MM.1S (cell line): ENCODE measurements at regions not wholly inside any gene's neighbourhood (a gene's known extent, or its start where the extent isn't known, plus 50 kb on each side); places are given as distances from the start of the nearest gene placed in this dataset.

Source experiments
- DNase-seq: peaks from one replicate; pipeline ENCODE4 v3.0.0-alpha.2; 2015
- H2AFZ ChIP-seq: fragments of 300-600 bp; sonication (generic); 2 replicates; pipeline ENCODE4 v1.6.0; 2016; ENCODE audit warnings: antibody characterized with exemption, low read length
- H3F3A ChIP-seq: fragments of 300-600 bp; sonication (generic); 2 replicates; pipeline ENCODE4 v1.6.1; 2016; ENCODE audit warnings: mild to moderate bottlenecking, antibody characterized with exemption, low read length, moderate library complexity, mixed read lengths; ENCODE audit not compliant: insufficient read depth
- H3K27ac ChIP-seq: fragments of 300-600 bp; sonication (generic); 2 replicates; pipeline ENCODE4 v1.5.1; 2016; ENCODE audit warnings: mild to moderate bottlenecking, low read length
- H3K27me3 ChIP-seq: fragments of 300-600 bp; sonication (generic); replicated peaks from 2 replicates; pipeline ENCODE4 v1.6.0; 2016; ENCODE audit warnings: low read length; ENCODE audit not compliant: insufficient read depth
- H3K36me3 ChIP-seq: fragments of 300-600 bp; sonication (generic); replicated peaks from 2 replicates; pipeline ENCODE4 v1.6.1; 2016; ENCODE audit warnings: mild to moderate bottlenecking, low read length, mixed read lengths; ENCODE audit not compliant: insufficient read depth
- H3K4me1 ChIP-seq: fragments of 300-600 bp; sonication (generic); 2 replicates; pipeline ENCODE4 v1.6.1; 2016; ENCODE audit warnings: low read length, mixed read lengths
- H3K4me2 ChIP-seq: fragments of 300-600 bp; sonication (generic); 2 replicates; pipeline ENCODE4 v1.6.0; 2016; ENCODE audit warnings: low read depth, low read length
- H3K4me3 ChIP-seq: fragments of 300-600 bp; sonication (generic); 2 replicates; pipeline ENCODE4 v1.5.1; 2016; ENCODE audit warnings: low read length, mixed read lengths
- H3K79me2 ChIP-seq: fragments of 300-600 bp; sonication (generic); 2 replicates; pipeline ENCODE4 v1.6.1; 2016; ENCODE audit warnings: mixed run types, low read length, mixed read lengths
- H3K9ac ChIP-seq: fragments of 300-600 bp; sonication (generic); 2 replicates; pipeline ENCODE4 v1.6.1; 2016; ENCODE audit warnings: low read length, mixed read lengths
- H3K9me2 ChIP-seq: fragments of 300-600 bp; sonication (generic); replicated peaks from 2 replicates; pipeline ENCODE4 v1.6.1; 2016; ENCODE audit warnings: mild to moderate bottlenecking, low read length, mixed read lengths; ENCODE audit not compliant: insufficient read depth
- H3K9me3 ChIP-seq: fragments of 300-600 bp; sonication (generic); replicated peaks from 2 replicates; pipeline ENCODE4 v1.6.1; 2016; ENCODE audit warnings: mild to moderate bottlenecking, low read length, mixed read lengths; ENCODE audit not compliant: insufficient read depth
- H4K20me1 ChIP-seq: fragments of 300-600 bp; sonication (generic); 2 replicates; pipeline ENCODE4 v1.6.1; 2016; ENCODE audit warnings: mild to moderate bottlenecking, low read length, moderate library complexity, mixed read lengths; ENCODE audit not compliant: insufficient read depth
- EZH2 ChIP-seq: fragments of 300-600 bp; sonication (generic); optimal IDR thresholded peaks from 2 replicates; pipeline ENCODE3; 2017; ENCODE audit warnings: low read depth, mild to moderate bottlenecking, antibody characterized with exemption, low read length, mixed read lengths
- EZH2phosphoT487 ChIP-seq: fragments of 300-600 bp; sonication (generic); IDR thresholded peaks from 2 replicates; pipeline ENCODE4 v1.6.1; 2018; ENCODE audit warnings: antibody characterized with exemption, low read length
- TF ChIP-seq, protein P1 (sequence below): fragments of 300-600 bp; sonication (generic); IDR thresholded peaks from 2 replicates; pipeline ENCODE4 v1.5.1; 2016; ENCODE audit warnings: antibody characterized with exemption, low read length, mixed read lengths

GRCh38 chr16:20175358-20175757, 101.7 kb upstream of the GPR139 start:
- Histone ChIP-seq H3K36me3 (no peaks in the 10 kb centered on the region), H3K4me2 (peak overlapping the region; percentile 39; the same call in 1 of the 2 replicates), H3K79me2 (no peaks in the 10 kb centered on the region), H3K4me1 (no peaks in the 10 kb centered on the region), H3K9me3 (no peaks in the 10 kb centered on the region), H4K20me1 (no peaks in the 10 kb centered on the region), H3K27ac (no peak overlapping the region), H3K4me3 (no peak overlapping the region), H3K27me3 (no peaks in the 10 kb centered on the region), H3K9me2 (no peaks in the 10 kb centered on the region), H3F3A (no peaks in the 10 kb centered on the region), H3K9ac (no peak overlapping the region), H2AFZ (no peak overlapping the region)
- peak; percentile 64 for DNase-seq
- TF ChIP-seq EZH2 (no peak), EZH2phosphoT487 (no peak)
- TF ChIP-seq, protein P1, sequence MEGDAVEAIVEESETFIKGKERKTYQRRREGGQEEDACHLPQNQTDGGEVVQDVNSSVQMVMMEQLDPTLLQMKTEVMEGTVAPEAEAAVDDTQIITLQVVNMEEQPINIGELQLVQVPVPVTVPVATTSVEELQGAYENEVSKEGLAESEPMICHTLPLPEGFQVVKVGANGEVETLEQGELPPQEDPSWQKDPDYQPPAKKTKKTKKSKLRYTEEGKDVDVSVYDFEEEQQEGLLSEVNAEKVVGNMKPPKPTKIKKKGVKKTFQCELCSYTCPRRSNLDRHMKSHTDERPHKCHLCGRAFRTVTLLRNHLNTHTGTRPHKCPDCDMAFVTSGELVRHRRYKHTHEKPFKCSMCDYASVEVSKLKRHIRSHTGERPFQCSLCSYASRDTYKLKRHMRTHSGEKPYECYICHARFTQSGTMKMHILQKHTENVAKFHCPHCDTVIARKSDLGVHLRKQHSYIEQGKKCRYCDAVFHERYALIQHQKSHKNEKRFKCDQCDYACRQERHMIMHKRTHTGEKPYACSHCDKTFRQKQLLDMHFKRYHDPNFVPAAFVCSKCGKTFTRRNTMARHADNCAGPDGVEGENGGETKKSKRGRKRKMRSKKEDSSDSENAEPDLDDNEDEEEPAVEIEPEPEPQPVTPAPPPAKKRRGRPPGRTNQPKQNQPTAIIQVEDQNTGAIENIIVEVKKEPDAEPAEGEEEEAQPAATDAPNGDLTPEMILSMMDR: no peak

- no peak overlapping the region for H3K9ac ChIP-seq
- H3K4me3 ChIP-seq: no peak overlapping the region
- no peaks in the 10 kb centered on the region for H3K79me2 ChIP-seq
- no peak overlapping the region for H3K4me2 ChIP-seq
- H3K9me3 ChIP-seq: no peaks in the 10 kb centered on the region
- no peaks in the 10 kb centered on the region for H3F3A ChIP-seq
- no peaks in the 10 kb centered on the region for H4K20me1 ChIP-seq
- TF ChIP-seq, protein P1: no peak
- TF ChIP-seq EZH2: no peak
- no peak for TF ChIP-seq EZH2phosphoT487
- no peaks in the 10 kb centered on the region for H3K27me3 ChIP-seq
- H3K27ac ChIP-seq: no peak overlapping the region
- H2AFZ ChIP-seq: no peak overlapping the region
- no peaks in the 10 kb centered on the region for H3K4me1 ChIP-seq
- no peaks in the 10 kb centered on the region for H3K36me3 ChIP-seq
- no peak for DNase-seq
- no peaks in the 10 kb centered on the region for H3K9me2 ChIP-seq
These were observed 93.6 kb upstream of the GPR139 start for GRCh38 chr16:20167323-20167722.

DNA sequence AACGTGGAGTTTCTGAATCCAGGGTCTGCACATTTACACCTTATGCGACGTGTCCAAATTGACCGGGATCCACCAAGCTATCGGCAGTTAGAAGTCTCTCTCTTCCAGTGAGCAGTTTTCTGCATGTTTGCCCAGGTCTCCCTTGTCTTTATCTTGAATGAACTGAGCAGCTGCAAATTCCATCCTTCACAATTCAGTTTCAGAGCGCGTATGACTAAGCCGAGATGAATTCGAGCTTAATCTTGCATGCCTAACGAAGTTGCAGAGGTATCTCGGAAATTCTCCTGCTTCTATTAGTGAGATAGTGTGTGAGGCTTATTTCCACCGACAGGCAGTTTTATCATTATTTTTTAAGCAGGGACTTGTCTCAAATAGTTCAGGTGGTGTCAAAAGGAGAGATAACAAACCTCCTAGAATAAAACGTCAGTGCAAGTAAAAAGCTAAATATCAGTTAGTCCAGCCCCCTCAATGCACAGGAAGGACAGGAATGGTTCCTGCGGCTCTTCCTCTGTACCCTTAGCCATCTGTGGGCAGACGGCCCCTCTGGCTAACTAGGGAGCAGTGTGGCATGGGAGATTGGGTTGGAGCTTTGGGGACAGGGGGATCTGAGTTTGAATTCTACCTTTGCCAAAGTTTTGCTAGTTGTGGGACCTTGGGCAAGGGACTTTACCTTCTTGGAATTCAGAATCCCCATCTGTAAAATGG, 93.0 kb upstream of the GPR139 start:
- no peaks in the 10 kb centered on the region for H3K4me1 ChIP-seq
- no peak for DNase-seq
- no peak overlapping the region for H2AFZ ChIP-seq
- H4K20me1 ChIP-seq: no peaks in the 10 kb centered on the region
- no peaks in the 10 kb centered on the region for H3F3A ChIP-seq
- H3K27me3 ChIP-seq: no peaks in the 10 kb centered on the region
- no peak overlapping the region for H3K4me3 ChIP-seq
- H3K27ac ChIP-seq: no peak overlapping the region
- H3K9ac ChIP-seq: no peak overlapping the region
- H3K4me2 ChIP-seq: no peak overlapping the region
- H3K9me3 ChIP-seq: no peaks in the 10 kb centered on the region
- no peaks in the 10 kb centered on the region for H3K79me2 ChIP-seq
- TF ChIP-seq, protein P1: no peak
- no peak for TF ChIP-seq EZH2phosphoT487
- TF ChIP-seq EZH2: no peak
- no peaks in the 10 kb centered on the region for H3K9me2 ChIP-seq
- no peaks in the 10 kb centered on the region for H3K36me3 ChIP-seq
